Neuronal stem cell (in vitro differentiated cells): ENCODE measurements at regions not wholly inside any gene's neighbourhood (a gene's known extent, or its start where the extent isn't known, plus 50 kb on each side); places are given as distances from the start of the nearest gene placed in this dataset.
A peak's percentile ranks its signal among the peaks of the same experiment; 100 is the strongest.

ENCODE experiments used
- DNase-seq: peaks from one replicate; pipeline ENCODE4 v3.0.0-alpha.2; 2013; ENCODE audit warnings: low spot score
- H2AFZ ChIP-seq: one replicate; pipeline ENCODE4 v1.6.1; 2013; ENCODE audit warnings: mild to moderate bottlenecking, low read length, inconsistent platforms
- H2AK5ac ChIP-seq: 2 replicates; pipeline ENCODE4 v1.6.1; 2013; ENCODE audit warnings: low read depth, mild to moderate bottlenecking, inconsistent platforms, low read length, moderate library complexity, mixed read lengths
- H2BK120ac ChIP-seq: 2 replicates; pipeline ENCODE4 v1.6.1; 2013; ENCODE audit warnings: low read depth, mild to moderate bottlenecking, inconsistent platforms, low read length, moderate library complexity, mixed read lengths
- H2BK12ac ChIP-seq: one replicate; pipeline ENCODE4 v1.6.1; 2013; ENCODE audit warnings: low read length, inconsistent platforms
- H2BK15ac ChIP-seq: 2 replicates; pipeline ENCODE4 v1.6.1; 2013; ENCODE audit warnings: mild to moderate bottlenecking, low read length, inconsistent platforms, mixed read lengths
- H2BK5ac ChIP-seq: one replicate; pipeline ENCODE4 v1.6.1; 2013; ENCODE audit warnings: inconsistent platforms, mild to moderate bottlenecking, low read length, moderate library complexity
- H3K14ac ChIP-seq: one replicate; pipeline ENCODE4 v1.6.1; 2013; ENCODE audit warnings: low read length, inconsistent platforms
- H3K18ac ChIP-seq: 2 replicates; pipeline ENCODE4 v1.6.1; 2013; ENCODE audit warnings: low read length, inconsistent platforms
- H3K23ac ChIP-seq: 2 replicates; pipeline ENCODE4 v1.6.1; 2013; ENCODE audit warnings: low read depth, mild to moderate bottlenecking, mixed read lengths, low read length, inconsistent platforms; ENCODE audit not compliant: poor library complexity
- H3K27ac ChIP-seq: replicated peaks from 3 replicates; pipeline ENCODE4 v1.5.1; 2013; ENCODE audit warnings: low read length, inconsistent platforms
- H3K27me3 ChIP-seq, 3 experiments: 2 replicates each; pipeline ENCODE4 v1.6.1; 2013; ENCODE audit warnings: low read length in 3 of 3, mild to moderate bottlenecking in 2 of 3, inconsistent platforms in 1 of 3, low read depth in 1 of 3, mixed read lengths in 1 of 3, moderate library complexity in 1 of 3; ENCODE audit not compliant: control insufficient read depth in 3 of 3, insufficient read depth in 3 of 3
- H3K36me3 ChIP-seq, 2 donors: replicated peaks in 1 of 2; 2 replicates each; pipeline ENCODE4 v1.6.1; 2013; ENCODE audit warnings: low read length in 2 of 2; ENCODE audit not compliant: control insufficient read depth in 2 of 2, insufficient read depth in 2 of 2
- H3K4ac ChIP-seq: 2 replicates; pipeline ENCODE4 v1.6.1; 2013; ENCODE audit warnings: inconsistent platforms, mild to moderate bottlenecking, low read length, moderate library complexity
- H3K4me1 ChIP-seq, 2 donors: 1 replicate in 1 of 2; 2 replicates in 1 of 2; pipeline ENCODE4 v1.6.1; 2013; ENCODE audit warnings: low read length in 2 of 2, low read depth in 1 of 2; ENCODE audit not compliant: control insufficient read depth in 2 of 2, insufficient read depth in 1 of 2
- H3K4me2 ChIP-seq: one replicate; pipeline ENCODE4 v1.6.1; 2013; ENCODE audit warnings: mild to moderate bottlenecking, low read length, inconsistent platforms; ENCODE audit not compliant: insufficient read depth, poor library complexity, severe bottlenecking
- H3K4me3 ChIP-seq, 2 donors: 2 replicates each; pipeline ENCODE4 v1.5.1; 2013; ENCODE audit warnings: low read length in 2 of 2, mild to moderate bottlenecking in 2 of 2, inconsistent platforms in 1 of 2, moderate library complexity in 1 of 2
- H3K79me1 ChIP-seq: one replicate; pipeline ENCODE4 v1.6.1; 2013; ENCODE audit warnings: low read depth, mild to moderate bottlenecking, inconsistent platforms, low read length, moderate library complexity
- H3K9ac ChIP-seq: one replicate; pipeline ENCODE4 v1.6.1; 2013; ENCODE audit warnings: mild to moderate bottlenecking, low read depth, low read length, inconsistent platforms; ENCODE audit not compliant: poor library complexity
- H3K9me3 ChIP-seq, 2 donors: replicated peaks in 1 of 2; 2 replicates each; pipeline versions ENCODE3 to v1.6.1; 2013; ENCODE audit warnings: low read length in 2 of 2, mild to moderate bottlenecking in 2 of 2, inconsistent platforms in 1 of 2, low read depth in 1 of 2, mixed read lengths in 1 of 2, moderate library complexity in 1 of 2; ENCODE audit not compliant: control insufficient read depth in 2 of 2, insufficient read depth in 1 of 2
- H4K8ac ChIP-seq: one replicate; pipeline ENCODE4 v1.6.1; 2013; ENCODE audit warnings: low read depth, mild to moderate bottlenecking, inconsistent platforms, low read length, moderate library complexity
- H4K91ac ChIP-seq: one replicate; pipeline ENCODE4 v1.6.1; 2013; ENCODE audit warnings: low read length, low read depth, mild to moderate bottlenecking, inconsistent platforms; ENCODE audit not compliant: poor library complexity
- WGBS, 2 donors: extraction: QIAGEN DNeasy Blood & Tissue Kit; methylation state at CpG; one replicate each; pipeline ENCODE4 v1.1.7; 2013; ENCODE audit warnings: missing lambda C conversion rate in 2 of 2, mixed read lengths in 1 of 2; ENCODE audit not compliant: insufficient read length in 2 of 2, insufficient replicate concordance in 1 of 2; ENCODE audit errors: extremely low coverage in 2 of 2; 5-methylcytosine and 5-hydroxymethylcytosine counted together

DNA sequence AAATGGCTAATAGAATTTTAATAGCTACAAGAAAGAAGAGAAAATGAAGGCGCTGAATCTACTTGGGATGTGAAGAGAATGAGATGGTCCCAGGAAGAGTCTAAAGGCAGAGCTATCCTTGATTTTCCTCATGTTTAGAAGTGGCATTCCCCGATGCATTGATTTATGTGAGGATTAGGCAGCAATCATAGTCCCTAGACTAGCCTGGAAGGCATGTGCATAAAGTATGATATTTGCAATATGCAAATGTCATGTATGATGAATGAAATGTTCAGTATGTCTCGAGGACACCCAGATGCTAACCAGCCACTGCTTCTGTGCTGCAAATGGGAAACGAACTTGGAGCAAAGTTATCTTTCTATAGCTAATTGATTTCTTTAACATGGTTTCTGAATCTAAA lies 641.5 kb upstream of the PLXNA2 start:
- no peak for DNase-seq
- no CpG with 5 or more reads among the region's 4 CpGs for WGBS, 2 donors
- Histone ChIP-seq H3K9ac (no peak overlapping the region), H3K4me1 (no peaks in the 10 kb centered on the region), H3K9me3 (no peaks in the 10 kb centered on the region), H2AK5ac (no peak overlapping the region), H2BK15ac (no peak overlapping the region), H3K4me2 (no peak overlapping the region), H2BK120ac (no peak overlapping the region), H2AFZ (no peak overlapping the region), H3K23ac (no peak overlapping the region), H4K8ac (no peak overlapping the region), H3K14ac (no peak overlapping the region), H4K91ac (no peak overlapping the region), H3K27ac (no peak overlapping the region), H3K36me3 (no peaks in the 10 kb centered on the region), H3K4me3 (no peak overlapping the region), H2BK5ac (no peak overlapping the region), H2BK12ac (no peak overlapping the region), H3K27me3 (no peaks in the 10 kb centered on the region), H3K4ac (no peak overlapping the region), H3K79me1 (no peaks in the 10 kb centered on the region), H3K18ac (no peak overlapping the region)

DNA sequence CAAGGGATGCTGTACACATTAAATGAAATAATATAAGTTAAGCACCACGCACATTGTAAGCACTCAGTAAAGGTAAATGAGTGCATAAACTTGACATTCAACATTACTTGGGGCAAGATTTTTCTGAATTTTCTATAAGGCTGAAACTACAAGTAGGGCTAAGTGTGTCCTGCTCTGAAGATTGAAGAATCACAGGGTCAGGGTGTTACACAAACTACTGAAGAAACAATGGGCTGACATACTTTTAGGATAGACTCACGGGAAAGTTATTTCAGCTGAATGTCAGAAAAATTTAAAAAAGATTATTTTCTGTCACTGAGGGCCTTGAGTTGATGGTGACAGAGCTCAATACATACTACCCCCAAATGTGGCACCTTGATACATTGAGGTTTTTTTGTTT lies 644.2 kb upstream of the PLXNA2 start:
- Histone ChIP-seq H2AFZ (no peak overlapping the region), H3K79me1 (no peaks in the 10 kb centered on the region), H3K4me1 (peaks cover 0 to 2% of the 10 kb centered on the region in 2 donors), H3K27ac (no peak overlapping the region), H2BK120ac (no peak overlapping the region), H3K27me3 (no peaks in the 10 kb centered on the region), H3K23ac (no peak overlapping the region), H4K91ac (no peak overlapping the region), H3K36me3 (no peaks in the 10 kb centered on the region), H3K9ac (no peak overlapping the region), H3K14ac (no peak overlapping the region), H3K4me2 (no peak overlapping the region), H3K18ac (no peak overlapping the region), H2AK5ac (no peak overlapping the region), H2BK5ac (no peak overlapping the region), H2BK15ac (no peak overlapping the region), H3K9me3 (no peaks in the 10 kb centered on the region), H2BK12ac (no peak overlapping the region), H3K4ac (no peak overlapping the region), H4K8ac (no peak overlapping the region), H3K4me3 (no peak overlapping the region)
- WGBS, 2 donors = no CpG with 5 or more reads among the region's 2 CpGs
- no peak for DNase-seq

DNA sequence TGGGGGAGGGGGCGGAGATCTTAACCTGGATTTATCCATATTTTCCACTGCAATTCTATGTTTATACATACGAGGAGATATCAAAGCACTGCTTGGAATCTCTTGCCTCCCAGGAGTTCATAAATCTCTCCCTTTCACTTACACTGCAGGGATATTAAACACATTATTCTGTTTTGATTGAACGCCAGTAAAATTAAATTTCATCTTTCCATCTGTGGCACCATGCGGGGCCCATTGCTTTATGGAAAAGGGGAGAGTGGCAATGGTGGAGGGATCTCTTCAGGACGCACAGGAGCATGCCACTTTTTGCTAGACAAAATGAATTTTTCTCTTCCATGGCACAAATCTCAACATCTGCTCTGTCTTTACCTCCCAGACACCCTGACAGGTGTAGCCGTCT lies 648.0 kb upstream of the PLXNA2 start:
- Histone ChIP-seq H3K27ac (no peak overlapping the region), H3K4me1 (peaks cover 0 to 5% of the 10 kb centered on the region in 2 donors), H2BK15ac (no peak overlapping the region), H3K4me3 (no peak overlapping the region), H2AK5ac (no peak overlapping the region), H2BK12ac (no peak overlapping the region), H3K27me3 (no peaks in the 10 kb centered on the region), H3K18ac (no peak overlapping the region), H3K79me1 (no peaks in the 10 kb centered on the region), H2BK5ac (no peak overlapping the region), H3K9ac (no peak overlapping the region), H3K4ac (no peak overlapping the region), H2BK120ac (no peak overlapping the region), H3K36me3 (no peaks in the 10 kb centered on the region), H3K23ac (no peak overlapping the region), H4K8ac (no peak overlapping the region), H2AFZ (no peak overlapping the region), H3K4me2 (no peak overlapping the region), H3K9me3 (no peaks in the 10 kb centered on the region), H4K91ac (no peak overlapping the region), H3K14ac (no peak overlapping the region)
- no CpG with 5 or more reads among the region's 6 CpGs for WGBS, 2 donors
- no peak for DNase-seq

DNA sequence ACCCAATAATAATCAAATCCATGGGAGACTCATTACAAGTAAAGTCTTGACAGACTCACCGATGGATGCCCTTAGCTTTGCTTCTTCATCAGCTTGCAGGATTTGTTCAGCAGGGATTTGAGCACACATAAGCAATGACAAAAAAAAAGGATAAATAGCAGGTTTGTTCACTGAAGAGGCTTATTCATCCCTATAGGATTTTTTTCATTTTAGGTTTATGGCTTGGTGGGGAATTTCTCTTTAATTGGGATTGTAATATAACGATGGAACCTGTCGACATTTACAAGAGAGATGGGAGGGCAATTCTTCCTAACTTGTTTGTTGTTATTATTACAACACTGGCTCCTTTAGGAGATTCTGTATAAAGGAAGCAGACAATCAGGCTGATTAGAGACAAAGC lies 649.1 kb upstream of the PLXNA2 start:
- H2BK5ac ChIP-seq = no peak overlapping the region
- H3K4me2 ChIP-seq = no peak overlapping the region
- H2BK15ac ChIP-seq = no peak overlapping the region
- peaks cover 0 to 5% of the 10 kb centered on the region in 2 donors for H3K4me1 ChIP-seq
- WGBS, 2 donors = no CpG with 5 or more reads among the region's 3 CpGs
- H3K9me3 ChIP-seq = no peaks in the 10 kb centered on the region
- no peaks in the 10 kb centered on the region for H3K36me3 ChIP-seq
- no peak overlapping the region for H4K8ac ChIP-seq
- H4K91ac ChIP-seq = no peak overlapping the region
- no peak overlapping the region for H2AK5ac ChIP-seq
- no peak overlapping the region for H2BK120ac ChIP-seq
- H3K27me3 ChIP-seq = no peaks in the 10 kb centered on the region
- no peak overlapping the region for H3K18ac ChIP-seq
- no peaks in the 10 kb centered on the region for H3K79me1 ChIP-seq
- no peak overlapping the region for H3K4ac ChIP-seq
- no peak overlapping the region for H3K14ac ChIP-seq
- peak overlapping the region; percentile 62 for H3K27ac ChIP-seq
- no peak overlapping the region for H2BK12ac ChIP-seq
- H3K4me3 ChIP-seq = no peak overlapping the region
- H2AFZ ChIP-seq = no peak overlapping the region
- DNase-seq = no peak
- no peak overlapping the region for H3K23ac ChIP-seq
- H3K9ac ChIP-seq = no peak overlapping the region
